Suppressor macrophage (primary cell): ENCODE measurements at regions not wholly inside any gene's neighbourhood (a gene's known extent, or its start where the extent isn't known, plus 50 kb on each side); places are given as distances from the start of the nearest gene placed in this dataset.
"Not testable (repeated sequence)": the region's sequence is repeated elsewhere in the genome, so short reads cannot be mapped to it uniquely, and the experiment has no call there.

Source experiments
- DNase-seq, 4 experiments: peaks; one replicate each; pipeline ENCODE4 v3.0.0-alpha.2; 2020 to 2022

DNA sequence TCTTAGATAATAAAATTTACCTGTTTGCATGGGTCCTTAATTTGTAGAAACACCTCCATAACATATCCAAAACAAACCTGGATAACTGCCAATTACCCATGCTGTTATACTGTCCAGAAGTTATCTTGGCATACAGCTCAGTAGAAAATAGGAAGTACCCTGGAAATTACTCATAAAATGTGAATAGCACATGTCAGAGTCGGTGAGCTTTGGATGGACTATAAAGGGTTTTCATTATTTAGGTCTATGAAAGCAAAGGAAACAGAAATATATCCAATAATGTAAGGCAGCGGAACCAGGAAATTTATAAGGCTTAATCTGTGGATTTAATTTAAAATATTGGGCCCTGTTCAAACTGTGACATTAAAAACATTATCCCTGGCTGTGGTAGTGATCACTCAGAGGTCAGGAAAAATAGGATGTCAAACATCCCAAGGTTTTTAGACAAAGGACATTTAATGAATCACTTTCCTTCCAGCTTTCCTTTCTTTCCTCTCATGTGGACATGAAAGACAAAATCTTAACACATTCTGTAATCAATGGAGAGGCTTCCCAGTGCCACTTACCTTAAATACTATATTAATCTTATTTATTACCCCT is 459.0 kb upstream of the DPH6 start:
- DNase-seq = no peak

DNA sequence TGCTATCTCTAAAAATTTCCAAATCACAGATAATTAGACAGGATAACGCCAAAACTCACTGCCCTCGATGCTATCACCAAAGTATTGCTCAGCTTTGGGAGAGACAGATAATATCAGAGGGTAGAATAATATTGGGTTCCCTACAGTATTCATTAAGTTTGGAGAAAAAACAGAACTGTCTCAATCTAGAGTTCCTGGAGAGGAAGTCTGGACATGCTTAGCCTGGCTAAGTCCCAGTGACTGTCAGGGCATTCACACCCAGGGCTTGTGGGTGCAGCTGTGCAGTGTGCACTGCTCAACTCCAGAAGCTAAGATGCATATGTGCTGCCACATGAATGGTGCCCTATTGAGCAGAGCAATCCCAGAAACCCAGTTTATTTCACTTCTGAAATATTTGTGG is 459.6 kb upstream of the DPH6 start:
- DNase-seq = no peak

DNA sequence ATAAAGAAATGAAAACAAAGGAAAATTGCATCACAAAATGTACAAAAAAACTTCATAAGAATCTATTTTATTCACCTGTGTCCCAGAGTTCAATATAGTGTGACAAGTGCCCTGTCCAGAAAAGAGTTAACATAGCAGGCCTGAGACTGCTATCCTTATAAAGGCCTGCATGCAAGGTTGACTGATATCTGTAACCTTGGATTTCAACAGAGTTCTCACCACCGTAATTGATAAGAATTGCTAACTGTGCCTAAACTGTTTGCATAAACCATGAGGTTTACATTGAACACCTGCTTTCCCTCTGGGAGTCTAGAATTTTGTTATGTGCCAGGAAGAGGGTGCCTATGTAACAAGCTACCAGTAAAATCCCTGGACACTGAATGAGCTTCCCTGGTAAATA is 461.7 kb upstream of the DPH6 start:
- no peak for DNase-seq

DNA sequence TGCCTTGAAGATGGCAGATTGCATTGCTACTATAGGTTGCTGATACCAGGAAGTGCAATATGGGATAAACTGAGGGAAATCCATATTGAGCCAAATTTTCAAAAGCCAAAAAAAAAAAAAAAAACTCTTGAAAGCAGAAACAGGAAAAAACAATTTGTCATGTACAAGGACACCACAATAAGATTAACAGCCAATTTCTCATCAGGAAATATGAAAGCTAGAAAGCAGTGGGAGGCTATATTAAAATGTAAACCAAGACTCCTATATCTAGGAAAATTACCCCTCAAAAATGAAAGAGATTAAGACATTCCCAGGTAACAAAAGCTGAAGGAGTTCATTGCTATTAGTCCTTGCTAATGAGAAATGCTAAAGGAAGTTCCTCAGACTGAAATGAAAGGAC is 462.8 kb upstream of the DPH6 start:
- DNase-seq = no peak

DNA sequence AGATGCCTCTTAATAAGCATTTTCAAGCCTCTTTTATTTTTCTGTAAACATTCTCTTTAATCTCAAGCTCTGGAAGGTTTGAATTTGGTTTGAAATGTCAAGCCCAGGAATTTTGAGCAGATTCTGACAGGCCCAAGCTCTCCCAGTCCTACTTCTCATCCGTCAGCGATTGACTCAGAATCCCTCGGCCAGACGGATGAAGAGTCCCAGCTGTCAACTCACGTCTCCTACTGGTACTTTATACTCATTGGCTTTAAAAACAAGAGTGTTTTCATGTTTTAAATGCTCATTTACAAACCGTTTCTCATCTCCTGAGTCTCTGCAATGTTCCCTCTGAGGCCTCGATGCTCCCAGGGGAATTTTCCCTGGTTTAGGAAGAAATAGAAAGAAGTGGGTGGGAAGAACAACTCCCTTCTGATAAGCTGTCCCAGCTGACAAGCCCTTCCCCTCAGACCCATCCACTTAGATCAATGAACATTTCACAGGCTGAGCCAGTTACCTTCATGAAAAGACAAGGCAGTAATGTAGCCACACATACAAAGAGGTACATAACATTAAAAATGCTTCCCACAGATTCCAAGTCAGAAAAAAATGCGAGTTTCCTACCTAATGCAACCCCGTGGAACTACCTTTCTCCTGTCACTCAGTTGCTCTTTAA is 478.2 kb upstream of the DPH6 start:
- DNase-seq = no peak

DNA sequence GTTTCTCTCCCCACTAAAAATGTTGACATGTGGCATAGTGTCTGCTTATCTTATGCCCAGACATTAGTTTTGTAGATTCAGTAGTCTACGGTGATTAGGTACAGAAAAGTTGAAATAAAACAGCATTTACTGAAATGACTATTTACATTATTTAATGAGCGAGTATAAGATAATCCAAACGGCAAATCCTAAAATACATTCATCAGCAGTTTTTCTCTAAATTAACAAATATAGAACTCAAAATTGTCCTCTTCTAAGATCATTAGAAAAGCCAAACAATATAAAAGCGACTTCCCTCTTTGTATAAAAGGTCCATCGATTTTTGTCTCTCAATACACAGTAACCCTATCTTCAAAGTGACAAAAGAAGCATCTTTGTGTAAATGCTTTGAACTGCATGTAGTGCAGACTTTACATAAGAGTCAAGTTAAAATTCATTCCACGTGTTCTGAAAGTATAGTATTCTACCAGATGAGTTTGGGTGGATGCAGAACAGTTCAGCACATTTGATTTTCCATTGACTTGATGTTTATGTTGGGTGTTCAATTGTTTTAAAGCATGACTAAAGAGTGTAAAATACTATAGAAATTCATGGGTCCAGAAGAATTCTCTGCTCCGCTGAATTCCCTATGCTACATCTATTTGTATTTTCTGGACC is 480.8 kb upstream of the DPH6 start:
- DNase-seq = no peak

DNA sequence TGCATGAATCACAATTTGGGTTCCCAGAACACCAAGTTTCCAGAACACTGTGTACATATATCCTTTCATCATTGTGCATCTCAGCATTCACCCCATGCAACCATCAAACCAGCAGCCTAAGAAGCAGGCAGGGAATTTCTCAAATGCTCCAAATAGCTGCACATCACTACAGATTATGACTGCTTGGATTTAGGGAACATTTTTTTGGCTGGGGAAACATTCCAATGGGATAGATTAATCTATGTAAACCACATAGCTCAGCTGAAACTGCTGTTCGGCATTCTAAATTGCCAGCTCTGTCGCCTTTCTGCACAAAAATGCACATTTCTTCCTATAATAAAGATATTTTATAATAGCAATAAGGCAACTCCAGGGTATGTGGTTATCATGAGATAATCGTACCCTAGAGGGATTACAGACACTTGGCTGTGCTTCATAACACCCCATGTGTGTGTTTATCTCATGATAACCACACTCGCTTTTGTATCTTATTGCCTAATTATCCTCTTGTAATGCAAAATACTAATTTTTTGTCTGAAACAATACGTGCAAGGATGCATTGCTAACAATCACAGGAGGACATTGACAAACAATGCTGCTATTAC is 483.7 kb upstream of the DPH6 start:
- no peak for DNase-seq

DNA sequence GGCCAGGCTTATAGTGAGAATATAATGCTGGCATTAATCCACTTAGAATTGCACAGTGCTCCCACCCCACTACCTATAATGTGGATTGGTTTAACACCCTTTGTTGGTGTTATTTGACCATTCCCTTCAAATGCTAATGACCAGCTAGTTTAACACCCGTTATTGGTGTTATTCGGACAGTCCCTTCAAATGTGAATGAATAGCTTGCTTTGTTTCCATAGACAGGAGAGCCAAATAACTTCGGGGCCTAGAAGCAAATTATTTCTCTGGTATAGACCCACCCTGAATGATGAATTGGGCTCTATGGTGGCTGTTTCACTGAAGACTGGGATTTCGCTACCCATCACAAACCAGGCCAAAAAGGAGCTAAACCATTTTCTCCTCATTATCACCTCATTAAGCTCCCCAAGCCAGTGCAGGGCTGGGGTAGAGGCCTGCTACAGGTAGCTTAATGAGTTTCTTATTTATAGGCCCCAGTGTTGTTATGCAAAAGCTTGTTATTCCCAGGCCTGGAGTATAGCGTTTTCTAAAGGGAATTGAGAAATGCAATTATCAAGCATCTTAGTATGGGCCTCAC is 494.1 kb upstream of the DPH6 start:
- no peak for DNase-seq

DNA sequence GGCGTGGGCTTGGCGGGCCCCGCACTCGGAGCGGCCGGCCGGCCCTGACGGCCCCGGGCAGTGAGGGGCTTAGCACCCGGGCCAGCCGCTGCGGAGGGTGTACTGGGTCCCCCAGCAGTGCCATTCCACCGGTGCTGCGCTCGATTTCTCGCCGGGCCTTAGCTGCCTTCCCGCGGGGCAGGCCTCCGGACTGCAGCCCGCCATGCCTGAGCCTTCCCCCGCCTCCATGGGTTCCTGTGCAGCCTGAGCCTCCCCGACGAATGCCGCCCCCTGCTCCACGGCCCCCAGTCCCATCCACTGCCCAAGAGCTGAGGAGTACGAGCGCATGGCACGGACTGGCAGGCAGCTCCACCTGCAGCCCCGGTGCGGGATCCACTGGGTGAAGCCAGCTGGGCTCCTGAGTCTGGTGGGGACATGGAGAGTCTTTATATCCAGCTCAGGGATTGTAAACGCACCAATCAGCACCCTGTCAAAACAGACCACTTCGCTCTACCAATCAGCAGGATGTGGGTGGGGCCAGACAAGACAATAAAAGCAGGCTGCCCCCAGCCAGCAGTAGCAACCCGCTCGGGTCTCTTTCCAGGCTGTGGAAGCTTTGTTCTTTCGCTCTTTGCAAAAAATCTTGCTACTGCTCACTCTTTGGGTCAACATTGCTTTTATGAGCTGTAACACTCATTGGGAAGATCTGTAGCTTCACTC is 501.2 kb upstream of the DPH6 start:
- not testable (repeated sequence) for DNase-seq

DNA sequence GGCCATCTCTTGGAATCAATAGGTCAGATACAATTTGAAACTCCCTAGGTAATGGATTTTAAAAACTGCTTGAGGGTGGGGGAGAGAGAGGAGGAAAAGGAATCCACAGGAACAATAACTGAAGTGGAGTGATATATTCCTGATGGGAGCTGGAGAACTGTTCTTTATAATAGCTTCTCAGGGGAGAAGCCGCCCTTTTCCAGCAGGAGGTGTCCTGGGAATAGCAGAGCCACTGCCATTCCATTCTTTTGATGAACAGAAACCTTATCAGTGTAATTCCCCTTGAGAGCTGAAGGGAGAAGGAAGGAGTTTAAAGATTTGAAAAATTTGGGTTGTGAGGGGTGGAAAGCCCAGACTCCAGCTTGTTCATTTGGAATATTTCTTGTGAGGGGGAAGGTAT is 504.9 kb upstream of the DPH6 start:
- DNase-seq = no peak

DNA sequence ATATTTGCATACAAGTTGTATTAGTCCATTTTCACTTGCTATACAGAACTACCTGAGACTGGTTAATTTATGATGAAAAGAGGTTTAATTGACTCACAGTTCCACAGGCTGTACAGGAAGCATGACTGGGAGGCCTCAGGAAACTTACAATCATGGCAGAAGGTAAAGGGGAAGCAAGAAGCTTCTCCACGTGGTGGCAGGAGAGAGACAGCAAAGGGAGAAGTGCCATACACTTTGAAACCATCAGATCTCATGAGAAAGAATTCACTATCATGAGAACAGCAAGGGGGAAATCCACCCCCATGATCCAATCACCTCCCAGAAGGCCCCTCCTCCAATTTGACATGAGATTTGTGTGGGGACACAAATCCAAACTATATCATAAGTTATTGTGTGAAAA is 506.7 kb upstream of the DPH6 start:
- not testable (repeated sequence) for DNase-seq

DNA sequence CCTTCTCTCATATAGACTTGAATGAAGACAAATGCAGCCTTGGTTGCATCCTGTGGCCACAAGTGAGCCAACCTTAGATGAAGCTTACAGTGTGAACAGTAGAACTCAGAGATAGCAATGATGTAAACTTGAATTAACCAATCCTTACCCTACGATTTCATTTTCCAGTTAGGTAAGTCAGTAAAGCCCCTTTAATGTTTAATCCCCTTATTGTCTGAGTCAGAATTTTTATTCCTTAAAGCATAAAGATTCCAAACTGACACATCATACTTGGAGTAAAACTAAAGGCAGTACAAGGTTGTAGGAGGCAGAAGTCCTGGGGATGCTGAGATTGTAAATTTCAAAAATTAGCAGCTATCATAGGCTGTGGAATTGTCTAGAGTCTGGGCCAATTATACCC is 507.8 kb upstream of the DPH6 start:
- no peak for DNase-seq

DNA sequence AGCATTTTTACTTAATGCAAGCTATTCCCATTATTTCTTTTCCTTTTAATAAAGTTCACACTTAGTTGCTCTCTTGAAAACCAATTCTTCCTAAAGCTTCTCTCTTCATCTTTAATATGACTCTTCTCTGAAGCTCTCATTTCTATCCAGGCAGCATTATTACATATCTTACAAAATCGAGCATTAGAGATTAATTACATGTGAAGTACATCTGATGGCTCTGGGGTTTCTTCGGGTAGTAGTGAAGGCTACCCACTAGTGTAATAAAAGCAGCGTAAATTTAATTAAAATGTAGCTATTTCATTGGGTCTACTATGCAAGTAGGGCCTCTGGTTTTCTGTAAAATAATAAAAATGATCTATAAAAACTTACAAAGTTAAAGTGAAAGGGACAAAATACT is 513.6 kb upstream of the DPH6 start:
- no peak for DNase-seq

DNA sequence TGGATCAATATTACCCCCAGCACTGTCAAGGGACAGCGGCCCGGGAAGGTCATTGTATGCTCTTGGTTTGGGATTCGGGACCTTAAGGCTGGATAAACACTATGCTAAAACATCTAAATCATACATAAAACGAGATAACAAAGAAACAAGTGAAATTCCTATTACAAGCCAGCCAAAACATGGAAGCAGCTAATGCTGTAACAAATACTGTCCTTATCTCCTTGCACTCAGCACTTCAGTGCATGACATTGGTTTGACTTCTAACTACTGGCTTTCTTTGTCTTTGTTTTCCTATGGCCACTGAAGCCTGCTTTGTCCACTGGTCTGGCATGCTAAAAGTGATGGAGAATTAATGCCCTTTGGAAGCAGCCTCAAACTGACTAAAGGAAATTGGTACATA is 516.4 kb upstream of the DPH6 start:
- DNase-seq = no peak

DNA sequence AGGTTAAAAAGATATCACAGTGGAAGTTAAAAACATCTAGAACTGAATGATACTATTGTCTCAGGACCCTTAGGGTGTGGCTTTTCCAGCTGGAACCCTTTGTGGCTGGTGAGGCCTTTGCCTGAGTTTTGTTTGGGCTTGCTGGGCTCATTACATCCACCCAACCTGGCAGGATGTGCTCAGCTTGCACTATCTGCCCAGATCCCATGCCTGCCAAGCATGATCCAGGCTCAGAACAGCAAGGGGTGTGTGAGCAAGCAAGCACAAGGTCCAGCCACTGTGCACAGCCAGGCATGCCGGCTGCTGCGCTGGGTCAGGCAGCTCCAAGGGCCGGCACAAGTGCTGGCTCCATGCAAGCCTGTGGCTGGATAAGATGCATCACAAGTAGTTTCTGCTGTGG is 512.7 kb upstream of the CDIN1 start:
- no peak for DNase-seq

DNA sequence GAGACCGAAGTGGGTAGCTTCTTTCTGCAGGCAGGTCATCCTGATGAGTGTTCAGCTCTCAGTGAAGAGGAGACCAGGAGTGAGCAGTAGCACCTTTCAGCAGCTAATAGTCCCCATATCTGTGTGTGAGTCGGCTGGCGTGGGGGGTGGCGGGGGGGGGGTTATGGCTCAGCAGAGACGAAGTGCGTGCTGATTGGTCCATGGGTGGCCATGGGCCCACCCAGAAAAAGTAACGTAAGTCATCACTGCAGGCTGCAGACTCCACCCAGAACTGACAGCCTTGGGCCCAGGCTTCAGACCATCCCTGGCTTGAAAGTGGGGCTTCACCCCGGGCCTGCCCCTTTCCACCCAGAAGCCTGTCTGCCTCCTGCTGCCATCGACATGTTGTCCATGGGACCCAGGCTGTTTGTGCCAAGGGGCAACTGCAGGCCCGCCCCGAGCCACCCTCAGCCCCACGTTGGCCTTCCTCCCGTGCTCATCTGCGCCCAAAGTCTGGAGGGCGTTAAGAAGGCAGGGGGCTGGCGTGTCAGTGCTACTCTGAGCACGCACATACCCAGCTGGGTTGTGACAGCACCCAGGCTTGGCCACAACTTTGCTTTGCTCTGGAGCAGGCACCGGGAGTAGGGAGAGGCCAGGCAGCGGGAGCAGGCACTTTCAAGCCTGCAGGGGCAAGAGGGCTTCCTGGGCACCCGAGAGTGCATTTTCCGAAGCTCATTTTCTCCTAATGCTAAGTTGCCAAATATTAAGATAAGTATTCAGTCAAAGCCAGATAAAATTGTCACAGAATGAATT is 511.7 kb upstream of the CDIN1 start:
- no peak for DNase-seq

DNA sequence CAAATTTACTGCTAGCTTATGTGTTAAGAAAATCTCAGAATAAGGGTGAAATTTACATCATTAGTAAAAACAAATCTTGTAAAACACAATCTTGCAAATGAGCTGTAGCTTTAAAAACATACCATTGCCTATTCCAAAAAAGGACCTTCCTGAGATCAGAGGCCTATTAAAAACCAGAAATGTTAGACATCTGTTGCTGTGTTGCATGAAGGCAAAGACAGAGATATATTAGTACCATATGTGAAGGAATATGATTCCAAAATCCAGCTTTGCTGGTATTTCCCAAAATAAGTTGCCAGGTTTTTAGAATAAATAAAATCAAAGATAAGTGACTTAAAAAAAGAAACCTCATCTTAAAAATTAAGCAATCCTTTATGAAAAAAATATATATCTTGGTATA is 504.1 kb upstream of the CDIN1 start:
- DNase-seq = no peak

DNA sequence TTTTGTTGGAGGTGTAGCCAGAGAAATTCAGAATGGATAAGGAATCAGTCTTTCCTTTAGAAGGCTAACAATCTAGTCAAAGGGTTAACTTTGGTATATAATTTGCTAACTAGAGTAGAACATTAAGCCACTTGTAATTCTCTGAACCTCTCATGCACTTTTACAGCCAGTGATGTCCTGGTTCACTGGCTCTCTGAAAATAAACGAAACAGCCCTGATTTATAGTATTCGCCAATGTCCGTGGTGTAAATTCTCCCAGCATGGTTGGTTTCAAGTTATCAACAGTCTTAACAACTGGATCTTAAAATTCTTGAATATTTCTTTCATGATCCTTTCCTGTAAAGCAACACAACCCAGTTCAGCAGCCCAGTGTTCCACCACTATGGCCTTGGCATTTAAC is 500.4 kb upstream of the CDIN1 start:
- DNase-seq = no peak

DNA sequence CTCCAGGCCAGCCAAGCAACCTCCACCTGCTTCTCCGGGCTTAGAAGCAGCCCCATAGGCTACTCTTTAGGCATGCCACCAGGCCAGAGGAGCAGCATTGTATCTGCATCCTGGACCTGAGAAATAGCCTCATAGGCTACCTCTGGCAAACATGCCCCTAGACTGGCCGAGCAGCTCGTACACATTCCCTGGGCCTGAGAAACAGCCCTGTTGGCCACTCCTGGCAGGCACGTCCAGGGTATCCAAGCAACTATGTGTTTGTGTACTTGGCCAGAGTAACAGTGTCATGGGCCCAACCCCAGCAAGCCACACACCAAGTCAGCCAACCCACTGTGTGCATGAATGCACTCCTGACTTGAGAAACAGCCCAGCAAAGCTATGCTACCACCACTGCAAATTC is 498.7 kb upstream of the CDIN1 start:
- DNase-seq = no peak

DNA sequence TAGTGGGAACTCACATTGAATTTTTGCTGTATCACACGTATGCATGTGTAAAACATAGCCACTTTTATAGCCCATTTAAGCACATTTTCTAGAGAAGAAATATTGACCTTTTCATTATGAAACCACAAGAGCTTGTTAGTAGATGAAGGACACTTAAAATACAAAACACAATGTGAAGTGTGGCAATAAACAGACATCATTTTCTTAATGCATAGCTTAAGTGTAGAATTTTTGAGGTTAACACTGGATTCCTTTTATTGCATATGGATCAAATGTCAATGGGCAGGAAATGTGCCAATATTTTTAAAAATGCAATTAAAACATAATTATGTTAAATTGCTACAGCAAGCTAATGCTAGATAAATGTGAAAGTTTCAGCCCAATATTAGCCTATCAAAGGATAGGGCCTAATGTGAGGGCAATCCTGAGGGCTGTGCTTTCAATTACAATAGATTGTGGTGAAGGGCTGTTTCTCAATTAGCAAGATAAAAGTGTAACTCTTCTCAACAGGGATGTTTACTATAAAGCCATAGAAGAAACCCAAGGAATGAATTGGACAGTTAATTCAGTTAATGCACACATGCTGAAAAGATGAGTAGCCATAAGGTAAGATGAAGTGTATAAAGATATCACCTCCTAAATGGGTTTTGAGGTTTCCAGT is 489.0 kb upstream of the CDIN1 start:
- no peak for DNase-seq

DNA sequence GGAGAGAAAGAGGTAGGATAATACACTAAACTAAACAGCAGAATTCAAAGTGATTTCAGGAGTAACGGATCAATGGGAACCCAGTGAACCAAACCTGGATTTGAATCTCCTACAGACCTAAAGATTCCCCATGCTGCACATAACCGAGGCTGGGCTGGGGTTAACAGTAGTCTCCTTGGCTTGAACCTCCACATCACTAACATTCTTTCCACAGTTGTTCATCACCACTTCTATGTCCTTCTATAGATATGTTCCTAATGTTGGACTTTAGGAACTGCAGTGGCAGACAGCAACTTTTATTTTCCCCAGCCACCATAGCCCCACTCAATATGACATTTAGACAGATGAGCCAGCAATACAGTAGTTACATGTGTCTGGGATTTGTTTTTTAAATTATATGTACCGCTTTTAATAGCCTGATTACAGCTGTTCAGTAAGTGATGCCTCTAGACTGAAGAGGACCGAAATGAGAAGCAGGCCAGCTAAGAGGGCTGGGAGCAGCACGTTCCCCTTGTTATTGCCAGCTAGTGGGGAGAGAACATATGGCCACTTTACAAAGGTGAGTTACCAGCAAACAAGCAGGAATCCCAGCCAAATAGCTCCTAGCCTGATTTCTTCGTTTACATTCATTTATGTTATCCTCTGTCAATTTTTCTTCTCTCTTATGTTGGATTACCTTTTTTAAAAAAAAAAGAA is 472.6 kb upstream of the CDIN1 start:
- no peak for DNase-seq
